Activated naive CD8-positive, alpha-beta T cell (primary cell): ENCODE measurements at regions not wholly inside any gene's neighbourhood (a gene's known extent, or its start where the extent isn't known, plus 50 kb on each side); places are given as distances from the start of the nearest gene placed in this dataset.

ENCODE experiments used
- H3K27ac Mint-ChIP-seq: one replicate; pipeline ENCODE4 v1.8.0; 2021; ENCODE audit warnings: mixed read lengths
- H3K27me3 Mint-ChIP-seq: one replicate; pipeline ENCODE4 v1.8.0; 2021; ENCODE audit warnings: mixed read lengths
- H3K36me3 Mint-ChIP-seq: one replicate; pipeline ENCODE4 v1.8.0; 2021; ENCODE audit warnings: mixed read lengths
- H3K4me1 Mint-ChIP-seq: one replicate; pipeline ENCODE4 v1.8.0; 2021; ENCODE audit warnings: low read depth, mixed read lengths
- H3K4me3 Mint-ChIP-seq: one replicate; pipeline ENCODE4 v1.8.0; 2021; ENCODE audit warnings: mild to moderate bottlenecking, mixed read lengths
- H3K9me3 Mint-ChIP-seq: one replicate; pipeline ENCODE4 v1.8.0; 2021; ENCODE audit warnings: low read depth, mixed read lengths

DNA sequence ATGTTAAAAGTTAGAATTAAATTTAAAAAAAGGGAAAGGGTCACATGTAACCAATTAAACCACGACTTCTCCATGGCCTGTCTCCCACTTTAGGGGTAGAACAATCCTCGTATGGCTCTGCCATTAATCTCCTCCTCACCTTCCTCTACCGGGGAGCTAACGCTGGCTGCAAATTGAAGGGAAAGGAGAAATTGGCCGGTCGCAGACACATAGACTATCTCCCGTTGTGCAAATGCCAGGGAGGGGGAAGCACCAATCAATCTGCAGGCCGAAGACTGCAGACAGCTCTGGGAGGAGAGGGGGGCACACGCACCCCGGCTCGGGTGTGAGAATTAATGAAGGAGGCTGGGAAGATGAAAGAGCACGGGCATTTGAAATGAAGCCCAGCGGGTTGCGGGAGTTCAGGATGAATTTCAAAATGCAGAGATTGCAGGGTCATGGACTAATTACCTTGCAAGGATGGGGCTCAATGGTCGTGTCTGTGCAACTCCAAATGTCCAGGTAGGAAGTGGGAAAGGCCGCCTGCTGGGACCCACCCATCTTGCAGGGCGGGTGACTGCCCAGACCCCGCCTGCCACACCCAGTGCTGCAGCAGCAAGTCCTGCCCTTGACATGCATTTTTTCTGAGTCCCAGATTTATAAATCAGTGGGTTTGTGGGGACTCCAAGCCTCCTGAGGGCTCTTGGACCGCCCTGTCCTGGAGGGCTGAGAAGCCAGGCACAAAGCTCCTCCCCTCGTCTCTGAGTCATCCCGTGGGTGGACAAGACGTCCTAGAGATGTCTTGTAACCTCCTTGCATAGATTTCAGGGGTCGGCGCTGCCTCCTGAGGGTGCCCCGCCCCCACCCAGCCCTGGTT lies 534.2 kb downstream of the TBC1D22A start:
- Mint-ChIP-seq H3K27ac (no peak overlapping the region), H3K27me3 (no peaks in the 10 kb centered on the region)

DNA sequence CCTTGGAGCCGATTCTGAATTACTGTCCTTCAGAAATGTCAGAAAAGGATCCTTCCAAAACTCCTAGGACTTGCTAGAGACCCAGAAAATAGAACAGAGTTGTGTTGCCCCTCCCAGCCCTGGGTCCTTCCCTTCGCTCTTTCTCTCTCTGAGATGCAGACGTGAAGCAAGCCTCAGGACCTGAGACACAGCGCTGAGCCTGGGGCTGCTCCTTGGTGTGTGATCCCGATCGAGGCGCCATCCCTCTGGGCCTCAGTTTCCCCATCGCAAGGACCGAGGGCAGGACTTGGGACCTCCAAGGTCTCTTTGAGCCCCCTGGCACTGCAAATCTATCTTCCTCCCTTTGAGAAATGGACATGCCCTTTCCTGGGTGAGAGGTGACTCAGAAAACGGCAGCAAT lies 533.5 kb downstream of the TBC1D22A start:
- Mint-ChIP-seq H3K27me3 (no peaks in the 10 kb centered on the region), H3K27ac (no peak overlapping the region)

More for the DNA sequence above, 534.2 kb downstream of the TBC1D22A start:
- no peaks in the 10 kb centered on the region for H3K36me3 Mint-ChIP-seq
- H3K4me3 Mint-ChIP-seq, result no peak overlapping the region
- no peaks in the 10 kb centered on the region for H3K4me1 Mint-ChIP-seq
- no peaks in the 10 kb centered on the region for H3K9me3 Mint-ChIP-seq

DNA sequence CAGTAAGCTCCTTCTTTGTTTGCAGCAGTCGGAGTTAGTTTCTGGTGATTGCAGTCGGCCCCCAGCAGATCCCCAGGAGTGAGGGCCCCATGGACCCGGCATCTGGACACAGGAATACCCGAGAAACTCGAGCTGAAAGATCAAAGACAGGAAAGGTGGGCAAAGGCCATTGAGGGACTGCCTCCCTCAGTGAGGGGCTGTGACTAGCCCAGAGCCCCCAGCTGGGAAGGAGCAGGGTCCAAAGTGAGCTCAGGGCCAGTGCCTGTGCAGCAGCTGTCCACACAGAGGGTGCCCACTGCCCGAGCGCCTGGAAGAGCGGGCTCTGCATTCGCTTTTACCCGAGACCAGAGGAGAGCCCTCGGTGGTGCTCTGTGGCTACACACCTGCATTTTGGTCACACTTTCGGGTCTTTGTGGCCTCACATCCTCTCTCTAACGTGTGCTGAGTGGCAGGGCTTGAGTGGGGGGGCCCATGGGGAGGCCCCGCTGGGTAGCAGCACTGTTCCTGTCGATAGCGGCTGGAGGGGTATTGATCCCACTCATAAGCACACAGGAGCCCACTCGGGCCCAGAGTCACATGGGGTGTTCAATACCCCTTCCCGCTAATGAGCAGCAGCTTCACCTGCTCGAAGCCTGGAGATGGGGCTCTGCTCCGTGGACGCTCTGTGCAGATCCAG lies 532.9 kb downstream of the TBC1D22A start:
- Mint-ChIP-seq H3K27me3 (no peaks in the 10 kb centered on the region), H3K36me3 (no peaks in the 10 kb centered on the region), H3K27ac (no peak overlapping the region), H3K9me3 (no peaks in the 10 kb centered on the region), H3K4me3 (no peak overlapping the region), H3K4me1 (no peaks in the 10 kb centered on the region)

More for the DNA sequence above, 533.5 kb downstream of the TBC1D22A start:
- no peak overlapping the region for H3K4me3 Mint-ChIP-seq
- no peaks in the 10 kb centered on the region for H3K4me1 Mint-ChIP-seq
- no peaks in the 10 kb centered on the region for H3K9me3 Mint-ChIP-seq
- no peaks in the 10 kb centered on the region for H3K36me3 Mint-ChIP-seq

DNA sequence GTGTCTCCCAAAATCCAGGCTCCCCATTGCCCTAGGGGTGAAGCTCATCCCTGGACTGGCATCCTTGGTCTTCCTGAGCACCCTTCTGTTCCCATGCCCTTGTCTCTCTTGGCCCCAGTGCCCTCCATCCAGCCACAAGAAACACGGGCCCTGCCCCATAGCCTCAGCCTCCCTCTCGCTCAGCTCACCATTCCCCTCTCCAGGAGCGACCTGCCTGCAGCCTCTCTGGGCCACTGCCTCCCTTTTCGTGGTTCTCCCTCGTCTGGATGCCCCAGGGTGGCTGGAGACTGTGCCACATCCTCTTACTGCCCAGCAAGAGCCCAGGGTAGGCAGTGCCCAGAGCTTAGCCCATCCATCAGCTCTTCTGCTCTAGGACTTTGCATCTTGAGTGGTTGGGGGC lies 532.1 kb downstream of the TBC1D22A start:
- no peaks in the 10 kb centered on the region for H3K36me3 Mint-ChIP-seq
- no peak overlapping the region for H3K4me3 Mint-ChIP-seq
- H3K9me3 Mint-ChIP-seq, result no peaks in the 10 kb centered on the region
- H3K27ac Mint-ChIP-seq, result no peak overlapping the region
- no peaks in the 10 kb centered on the region for H3K27me3 Mint-ChIP-seq
- H3K4me1 Mint-ChIP-seq, result no peaks in the 10 kb centered on the region

DNA sequence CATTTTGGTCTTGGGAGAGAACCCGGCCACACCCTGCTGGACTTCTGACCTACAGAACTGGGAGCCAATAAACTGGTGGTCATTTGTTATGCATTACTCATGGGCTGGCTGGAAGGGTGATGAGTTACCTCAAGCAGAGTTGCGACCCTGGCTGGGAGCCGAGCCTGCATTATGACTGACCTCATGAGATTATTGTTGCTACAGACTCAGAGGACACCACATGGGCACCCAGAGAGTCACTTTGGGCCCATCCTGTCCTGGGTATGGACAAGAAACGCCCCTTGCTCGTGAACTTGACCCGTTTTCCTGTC lies 531.7 kb downstream of the TBC1D22A start:
- no peaks in the 10 kb centered on the region for H3K4me1 Mint-ChIP-seq
- H3K36me3 Mint-ChIP-seq, result no peaks in the 10 kb centered on the region
- no peaks in the 10 kb centered on the region for H3K27me3 Mint-ChIP-seq
- no peak overlapping the region for H3K4me3 Mint-ChIP-seq
- no peaks in the 10 kb centered on the region for H3K9me3 Mint-ChIP-seq
- no peak overlapping the region for H3K27ac Mint-ChIP-seq

DNA sequence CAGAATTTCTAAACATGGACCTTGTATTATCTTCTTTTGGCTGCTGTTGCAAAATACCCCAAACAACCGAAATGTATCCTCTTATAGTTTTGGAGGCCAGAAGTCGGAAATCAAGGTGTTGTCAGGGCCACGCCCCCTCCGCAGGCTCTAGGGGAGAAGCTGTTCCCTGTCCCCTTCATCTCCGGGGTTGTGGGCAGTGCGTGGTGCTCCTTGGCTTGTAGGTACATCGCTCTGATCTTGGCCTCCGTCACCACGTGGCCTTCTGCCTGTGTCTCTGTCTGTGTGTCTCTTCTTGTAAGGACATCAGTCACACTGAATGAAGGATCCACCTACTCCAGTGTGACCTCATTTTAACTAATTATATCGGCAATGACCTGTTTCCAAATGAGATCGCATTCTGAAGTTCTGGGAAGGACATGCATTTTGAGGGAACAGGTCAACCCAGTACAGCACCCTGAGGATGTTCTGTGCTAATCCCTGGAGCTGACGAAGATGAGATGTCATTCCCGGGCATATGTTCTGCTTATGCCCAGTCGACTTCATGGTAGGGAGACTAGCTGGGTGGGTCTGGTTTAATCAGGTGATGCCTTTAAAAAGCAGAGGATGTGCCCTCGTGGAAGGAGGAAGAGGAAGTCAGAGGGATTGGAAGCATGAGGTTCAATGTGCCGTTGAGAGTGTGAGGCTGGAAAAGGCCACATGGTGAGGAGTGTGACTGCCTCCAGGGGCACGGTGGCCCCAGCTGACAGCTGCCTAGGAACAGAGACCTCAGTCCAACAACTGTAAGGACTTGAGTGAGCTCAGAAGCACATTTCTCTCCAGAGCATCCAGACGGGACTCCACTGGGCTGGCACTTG lies 531.1 kb downstream of the TBC1D22A start:
- H3K4me1 Mint-ChIP-seq, result no peaks in the 10 kb centered on the region
- no peak overlapping the region for H3K4me3 Mint-ChIP-seq
- H3K36me3 Mint-ChIP-seq, result no peaks in the 10 kb centered on the region
- H3K9me3 Mint-ChIP-seq, result no peaks in the 10 kb centered on the region
- H3K27me3 Mint-ChIP-seq, result no peaks in the 10 kb centered on the region
- H3K27ac Mint-ChIP-seq, result no peak overlapping the region

DNA sequence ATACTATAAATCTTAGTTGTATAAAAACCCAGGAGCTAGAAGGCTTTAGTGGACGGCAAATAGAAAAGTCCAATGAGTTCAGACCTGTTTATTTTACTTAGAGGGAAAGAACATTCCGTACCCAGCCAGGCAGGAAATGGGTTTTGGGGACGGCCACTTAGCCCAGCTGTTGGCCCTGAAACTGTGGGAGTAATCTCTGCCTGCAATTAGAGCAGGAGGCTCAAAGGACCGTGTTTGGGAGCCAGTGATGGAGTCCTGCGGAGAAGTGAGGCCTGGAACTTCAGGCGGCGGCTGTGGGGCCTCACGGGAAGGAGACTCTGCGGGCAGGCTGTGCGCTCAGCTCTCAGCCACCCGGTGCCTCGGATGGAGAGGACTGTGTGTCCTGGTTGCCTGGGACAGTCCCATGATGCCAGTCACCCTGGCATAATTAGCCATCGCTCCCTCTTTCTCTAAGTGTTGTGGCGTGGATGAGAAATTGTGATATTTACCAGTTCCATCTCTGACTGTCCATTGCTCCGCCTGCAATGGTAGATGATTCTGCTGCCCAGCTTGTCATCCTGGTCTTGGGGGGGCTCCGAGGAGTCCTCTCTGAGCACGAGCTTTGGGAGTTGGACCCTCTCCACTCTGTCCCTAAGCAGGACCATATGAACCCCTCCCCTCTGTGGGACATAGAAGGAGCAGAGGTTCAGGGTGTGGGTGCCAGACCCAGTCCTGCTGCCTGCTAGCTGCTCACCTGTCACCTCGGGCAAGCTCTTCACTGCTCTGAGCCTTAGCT lies 530.3 kb downstream of the TBC1D22A start:
- Mint-ChIP-seq H3K4me1 (no peaks in the 10 kb centered on the region), H3K36me3 (no peaks in the 10 kb centered on the region), H3K9me3 (no peaks in the 10 kb centered on the region), H3K4me3 (no peak overlapping the region), H3K27ac (no peak overlapping the region), H3K27me3 (peaks cover 2% of the 10 kb centered on the region)

DNA sequence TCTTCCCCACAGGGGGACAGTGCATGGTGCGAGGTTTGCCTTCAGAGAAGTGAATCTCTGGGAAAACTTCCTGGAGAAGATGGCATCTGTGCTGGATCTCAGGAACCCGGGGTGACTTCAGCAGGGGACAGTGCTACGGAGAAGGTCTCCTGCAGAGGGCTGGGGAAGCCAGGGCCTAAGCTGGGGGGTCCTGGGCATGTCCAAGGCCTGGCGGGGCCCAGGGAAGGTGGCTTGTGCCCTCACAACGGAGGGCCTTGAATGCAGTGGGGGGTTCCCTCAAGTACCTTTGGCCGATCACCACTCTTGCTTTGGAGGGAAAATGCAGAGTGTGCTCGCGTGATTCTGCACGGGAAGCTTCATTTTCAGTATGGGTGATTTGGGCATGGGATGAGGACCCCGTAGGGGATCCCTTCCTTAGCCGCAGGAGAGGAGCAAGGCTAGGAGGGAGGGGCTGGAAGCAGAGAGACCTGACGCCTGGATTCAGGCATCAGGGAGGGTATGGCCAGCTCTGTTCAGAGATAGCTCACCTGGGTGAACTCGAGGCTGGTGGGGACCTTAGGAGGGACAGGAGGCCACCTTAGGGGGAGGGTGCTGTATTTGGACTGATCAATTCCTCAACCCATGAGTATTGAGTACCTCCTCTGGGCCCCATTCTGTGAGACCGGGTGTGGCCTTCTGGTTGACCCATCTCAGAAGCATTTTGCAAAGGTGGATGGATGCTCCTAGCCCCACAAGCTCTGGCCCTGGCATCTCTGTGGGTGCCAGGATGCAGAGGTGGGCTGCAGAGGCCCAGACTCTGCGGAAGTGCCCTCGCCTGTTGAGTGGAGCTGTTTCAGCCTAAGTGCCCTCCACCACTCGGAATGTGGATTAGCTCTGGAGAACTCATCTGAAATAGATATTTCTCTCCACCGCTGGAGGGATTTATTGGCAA lies 529.4 kb downstream of the TBC1D22A start:
- no peak overlapping the region for H3K4me3 Mint-ChIP-seq
- H3K36me3 Mint-ChIP-seq, result no peaks in the 10 kb centered on the region
- H3K4me1 Mint-ChIP-seq, result no peaks in the 10 kb centered on the region
- H3K27me3 Mint-ChIP-seq, result peaks cover 2% of the 10 kb centered on the region
- no peak overlapping the region for H3K27ac Mint-ChIP-seq
- H3K9me3 Mint-ChIP-seq, result no peaks in the 10 kb centered on the region

DNA sequence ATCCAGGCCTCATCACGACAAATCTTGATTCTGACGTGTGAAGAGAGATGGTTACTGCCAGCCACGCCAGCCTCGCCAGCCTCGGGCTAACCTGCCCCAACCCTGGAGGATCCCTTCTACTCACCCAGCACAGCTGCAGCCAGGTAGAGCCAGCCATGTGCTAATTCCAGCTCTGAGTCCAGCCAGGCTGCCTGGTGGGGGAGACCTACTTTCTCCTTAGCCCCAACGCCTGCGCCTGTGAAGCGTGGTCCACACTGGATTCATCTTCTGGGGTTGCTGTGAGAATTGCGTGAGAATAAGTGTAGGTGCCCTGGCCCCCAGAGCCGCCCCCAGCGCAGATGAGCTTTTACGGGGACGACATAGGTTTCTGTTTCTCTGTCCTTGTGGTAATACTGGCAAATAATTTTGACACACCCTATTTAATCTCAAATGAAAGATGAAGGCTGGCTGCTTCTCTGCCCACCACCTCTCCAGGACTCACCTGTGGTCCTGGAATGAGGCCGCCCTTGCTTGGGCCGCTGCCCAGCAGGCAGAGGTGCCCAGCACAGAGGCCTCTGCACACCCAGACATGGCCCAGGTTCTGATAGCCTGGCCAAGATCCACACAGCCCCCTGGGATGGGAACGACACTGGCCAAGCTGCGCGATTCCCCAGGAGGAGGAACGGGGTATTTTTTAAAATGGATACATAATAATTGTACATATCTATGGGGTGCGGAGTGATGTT lies 528.4 kb downstream of the TBC1D22A start:
- no peaks in the 10 kb centered on the region for H3K9me3 Mint-ChIP-seq
- no peak overlapping the region for H3K27ac Mint-ChIP-seq
- no peaks in the 10 kb centered on the region for H3K4me1 Mint-ChIP-seq
- H3K4me3 Mint-ChIP-seq, result no peak overlapping the region
- peaks cover 2% of the 10 kb centered on the region for H3K27me3 Mint-ChIP-seq
- H3K36me3 Mint-ChIP-seq, result no peaks in the 10 kb centered on the region

DNA sequence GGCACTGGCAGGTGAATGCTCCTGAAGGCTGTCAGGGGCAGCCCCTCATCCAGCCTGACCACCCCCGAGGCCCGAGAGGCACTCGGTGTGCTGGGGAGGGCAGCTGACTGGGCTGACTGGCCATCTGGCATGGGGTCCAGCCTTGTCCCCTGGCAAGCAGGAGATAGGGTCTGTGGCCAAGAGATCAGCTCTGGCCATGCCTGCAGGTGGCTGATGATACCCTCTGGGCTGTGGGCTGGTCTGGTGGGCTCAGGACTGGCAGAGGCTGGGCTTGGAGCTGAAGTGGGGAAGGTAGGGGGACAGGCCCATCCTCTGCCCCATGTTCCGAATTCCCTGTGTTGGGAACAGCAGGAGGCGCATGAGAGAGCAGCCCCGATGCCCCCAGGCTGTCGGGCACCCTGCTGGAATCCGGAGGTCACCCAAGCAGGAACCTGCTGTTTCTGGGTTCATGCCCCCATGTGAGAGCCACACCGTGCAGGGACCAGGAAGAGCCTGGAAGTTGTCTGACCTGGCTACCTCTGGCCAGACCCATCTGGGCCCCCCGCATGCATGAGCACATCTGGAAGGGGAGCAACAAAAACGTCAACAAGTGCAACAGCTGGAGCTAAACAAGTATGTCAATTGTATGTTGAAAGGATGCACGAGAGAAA lies 527.0 kb downstream of the TBC1D22A start:
- H3K27me3 Mint-ChIP-seq, result peaks cover 2% of the 10 kb centered on the region
- no peaks in the 10 kb centered on the region for H3K36me3 Mint-ChIP-seq
- no peak overlapping the region for H3K27ac Mint-ChIP-seq
- H3K9me3 Mint-ChIP-seq, result no peaks in the 10 kb centered on the region
- no peak overlapping the region for H3K4me3 Mint-ChIP-seq
- H3K4me1 Mint-ChIP-seq, result no peaks in the 10 kb centered on the region

DNA sequence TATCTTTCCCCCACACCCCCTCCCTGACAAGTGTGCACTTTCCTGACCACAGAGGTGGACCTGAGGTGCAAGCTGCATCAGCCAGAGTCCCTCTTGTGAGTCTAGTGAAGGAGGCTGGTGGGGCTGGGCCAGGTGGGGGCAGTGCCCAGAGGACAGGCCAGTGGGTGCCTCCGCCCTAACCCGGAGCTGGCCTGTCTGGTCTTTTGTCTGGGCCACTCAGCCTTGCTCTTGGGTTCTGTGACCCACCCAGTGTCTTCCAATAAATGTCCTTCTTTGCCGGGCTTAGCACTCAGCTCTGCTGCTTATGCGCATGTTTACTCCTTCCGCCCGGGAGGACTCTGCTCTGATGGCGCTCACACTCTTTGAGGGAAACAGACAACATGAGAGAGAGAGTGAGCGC lies 526.2 kb downstream of the TBC1D22A start:
- no peaks in the 10 kb centered on the region for H3K4me1 Mint-ChIP-seq
- H3K36me3 Mint-ChIP-seq, result no peaks in the 10 kb centered on the region
- H3K9me3 Mint-ChIP-seq, result no peaks in the 10 kb centered on the region
- peaks cover 2% of the 10 kb centered on the region for H3K27me3 Mint-ChIP-seq
- H3K27ac Mint-ChIP-seq, result no peak overlapping the region
- H3K4me3 Mint-ChIP-seq, result no peak overlapping the region

DNA sequence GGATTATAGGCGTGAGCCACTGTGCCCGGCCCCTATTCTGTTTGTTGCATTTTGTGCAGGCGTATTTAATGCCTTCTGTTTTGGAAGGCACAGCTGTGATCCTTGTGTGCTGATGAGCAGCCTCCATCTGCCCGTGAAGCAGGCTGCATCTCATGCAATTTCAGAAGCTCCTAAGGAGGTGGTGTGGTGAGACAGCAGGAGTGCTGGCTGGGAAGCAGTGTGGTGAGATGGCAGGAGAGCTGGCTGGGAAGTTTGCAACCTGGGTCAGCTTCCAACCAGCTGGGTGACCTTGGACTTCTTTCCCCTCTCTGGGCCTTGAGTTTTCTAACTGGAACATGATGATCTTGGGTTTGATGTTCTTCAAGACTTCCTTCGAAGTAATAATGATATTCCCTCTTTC lies 525.1 kb downstream of the TBC1D22A start:
- peaks cover 2% of the 10 kb centered on the region for H3K27me3 Mint-ChIP-seq
- no peaks in the 10 kb centered on the region for H3K9me3 Mint-ChIP-seq
- H3K36me3 Mint-ChIP-seq, result no peaks in the 10 kb centered on the region
- no peaks in the 10 kb centered on the region for H3K4me1 Mint-ChIP-seq
- no peak overlapping the region for H3K27ac Mint-ChIP-seq
- H3K4me3 Mint-ChIP-seq, result no peak overlapping the region

DNA sequence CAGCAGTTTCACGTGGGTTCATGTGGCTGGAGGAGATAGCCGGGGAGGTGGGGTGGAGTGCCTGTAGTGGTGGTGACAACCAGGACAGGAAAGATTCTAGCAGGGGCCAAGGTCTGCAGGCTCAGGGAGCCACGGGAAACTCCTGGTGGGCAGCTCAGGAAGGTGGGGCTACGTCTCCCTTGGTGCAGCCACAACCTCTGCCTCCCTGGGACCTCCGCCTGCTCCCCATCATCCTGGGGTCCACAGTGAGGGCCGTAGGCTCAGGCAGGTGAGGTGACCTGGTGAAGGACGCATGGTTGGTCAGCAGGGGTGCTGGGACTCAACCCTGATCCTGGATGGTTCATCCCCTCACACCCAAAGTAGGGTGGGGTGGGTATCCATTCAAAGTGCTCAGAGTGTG lies 524.1 kb downstream of the TBC1D22A start:
- peaks cover 2% of the 10 kb centered on the region for H3K27me3 Mint-ChIP-seq
- no peak overlapping the region for H3K4me3 Mint-ChIP-seq
- no peaks in the 10 kb centered on the region for H3K4me1 Mint-ChIP-seq
- H3K9me3 Mint-ChIP-seq, result no peaks in the 10 kb centered on the region
- H3K36me3 Mint-ChIP-seq, result no peaks in the 10 kb centered on the region
- H3K27ac Mint-ChIP-seq, result no peak overlapping the region
